ENCODE measurements at regions not wholly inside any gene's neighbourhood (a gene's known extent, or its start where the extent isn't known, plus 50 kb on each side); places are given as distances from the start of the nearest gene placed in this dataset.

- no peak overlapping the region for H3K4me3 ChIP-seq (ENCODE audit: low read depth, low read length)
- TF ChIP-seq, protein P1, sequence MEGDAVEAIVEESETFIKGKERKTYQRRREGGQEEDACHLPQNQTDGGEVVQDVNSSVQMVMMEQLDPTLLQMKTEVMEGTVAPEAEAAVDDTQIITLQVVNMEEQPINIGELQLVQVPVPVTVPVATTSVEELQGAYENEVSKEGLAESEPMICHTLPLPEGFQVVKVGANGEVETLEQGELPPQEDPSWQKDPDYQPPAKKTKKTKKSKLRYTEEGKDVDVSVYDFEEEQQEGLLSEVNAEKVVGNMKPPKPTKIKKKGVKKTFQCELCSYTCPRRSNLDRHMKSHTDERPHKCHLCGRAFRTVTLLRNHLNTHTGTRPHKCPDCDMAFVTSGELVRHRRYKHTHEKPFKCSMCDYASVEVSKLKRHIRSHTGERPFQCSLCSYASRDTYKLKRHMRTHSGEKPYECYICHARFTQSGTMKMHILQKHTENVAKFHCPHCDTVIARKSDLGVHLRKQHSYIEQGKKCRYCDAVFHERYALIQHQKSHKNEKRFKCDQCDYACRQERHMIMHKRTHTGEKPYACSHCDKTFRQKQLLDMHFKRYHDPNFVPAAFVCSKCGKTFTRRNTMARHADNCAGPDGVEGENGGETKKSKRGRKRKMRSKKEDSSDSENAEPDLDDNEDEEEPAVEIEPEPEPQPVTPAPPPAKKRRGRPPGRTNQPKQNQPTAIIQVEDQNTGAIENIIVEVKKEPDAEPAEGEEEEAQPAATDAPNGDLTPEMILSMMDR (IDR thresholded peaks at IDR 0.05; ENCODE audit: insufficient read depth, low read length): no peak
- DNase-seq (ENCODE audit: low read depth): no peak
These were observed 205.2 kb upstream of the DAB2 start for GRCh38 chr5:39629946-39630345.

DNA sequence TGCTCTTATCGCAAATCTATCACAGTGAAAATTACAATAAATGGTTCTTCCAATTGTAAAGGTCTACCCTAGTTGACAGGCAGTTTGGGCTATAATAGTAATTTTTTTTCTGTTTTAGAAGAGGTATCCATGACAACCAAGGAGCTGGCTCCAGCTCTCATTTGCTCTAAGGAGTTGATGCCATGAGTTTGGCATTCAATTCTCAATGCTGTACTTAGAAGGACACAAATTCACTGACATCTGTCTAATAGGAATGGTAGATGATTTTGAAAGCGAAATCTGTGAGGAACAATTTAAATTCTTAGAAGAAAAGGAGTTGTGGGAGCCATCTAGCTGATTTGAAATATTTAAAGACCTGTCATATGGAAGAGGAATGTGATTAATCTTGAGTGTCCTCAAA lies 203.6 kb upstream of the DAB2 start:
- no peak for DNase-seq (ENCODE audit: low read depth)
- no peak overlapping the region for H3K4me3 ChIP-seq (ENCODE audit: low read depth, low read length)
- TF ChIP-seq, protein P1 (IDR thresholded peaks at IDR 0.05; ENCODE audit: insufficient read depth, low read length): no peak

DNA sequence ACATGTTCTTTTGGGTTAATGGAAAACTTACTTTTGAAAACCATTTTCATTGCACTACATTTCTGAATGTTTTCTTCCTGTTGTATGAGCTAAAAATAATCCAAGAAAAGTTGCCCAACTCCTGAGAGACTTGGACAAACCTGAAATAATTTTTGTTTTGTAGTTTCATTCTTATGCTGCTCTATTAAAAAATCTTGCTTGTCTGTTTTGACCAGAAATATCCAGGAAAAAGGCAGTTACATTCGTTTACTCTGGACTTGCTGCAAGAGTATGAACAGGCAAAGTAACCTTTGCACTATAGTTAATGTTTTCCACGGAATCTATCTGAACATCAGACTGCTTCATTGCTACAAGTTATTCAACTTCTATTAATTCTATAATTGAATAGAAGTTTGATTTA lies 200.1 kb upstream of the DAB2 start:
- DNase-seq (ENCODE audit: low read depth): no peak
- TF ChIP-seq, protein P1 (IDR thresholded peaks at IDR 0.05; ENCODE audit: insufficient read depth, low read length): no peak
- no peak overlapping the region for H3K4me3 ChIP-seq (ENCODE audit: low read depth, low read length)

DNA sequence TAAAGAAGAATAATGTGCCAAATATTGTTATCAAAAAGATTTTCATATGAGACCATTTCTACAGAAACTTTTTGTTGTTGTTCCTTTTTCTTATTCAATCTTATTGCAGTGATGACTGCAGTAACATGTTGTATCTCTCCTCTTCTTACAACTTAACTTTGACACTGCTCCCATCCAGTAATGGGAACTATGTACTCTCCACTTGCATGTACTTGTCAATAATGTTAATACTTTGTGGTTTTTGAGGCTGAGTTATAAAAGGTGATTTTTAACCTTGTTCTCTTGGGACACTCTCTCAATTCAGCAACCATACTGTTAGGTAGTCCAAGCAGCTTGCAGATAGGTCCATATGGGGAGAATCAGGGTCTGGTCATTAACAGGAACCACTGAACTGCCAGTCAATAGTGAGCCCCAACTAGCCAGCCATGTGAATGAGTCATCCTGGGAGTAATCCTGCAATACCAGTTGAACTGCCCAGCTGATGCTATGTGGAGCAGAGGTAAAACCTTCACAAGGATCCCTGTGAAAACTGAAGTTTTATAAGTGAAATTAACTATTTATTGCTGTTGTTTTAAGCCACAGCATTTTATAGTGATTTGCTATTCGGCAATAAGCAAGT lies 199.6 kb upstream of the DAB2 start:
- TF ChIP-seq, protein P1 (IDR thresholded peaks at IDR 0.05; ENCODE audit: insufficient read depth, low read length): no peak
- peak; percentile 39 for DNase-seq (ENCODE audit: low read depth)
- no peak overlapping the region for H3K4me3 ChIP-seq (ENCODE audit: low read depth, low read length)

- no peak overlapping the region for H3K4me3 ChIP-seq (ENCODE audit: low read depth, low read length)
- no peak for DNase-seq (ENCODE audit: low read depth)
- TF ChIP-seq, protein P1 (IDR thresholded peaks at IDR 0.05; ENCODE audit: insufficient read depth, low read length): no peak
These were observed 198.6 kb upstream of the DAB2 start for GRCh38 chr5:39623291-39623865.

- no peak overlapping the region for H3K4me3 ChIP-seq (ENCODE audit: low read depth, low read length)
These were observed 197.5 kb upstream of the DAB2 start for GRCh38 chr5:39622281-39622680.

More at GRCh38 chr5:39622281-39622680, 197.5 kb upstream of the DAB2 start:
- TF ChIP-seq, protein P1 (IDR thresholded peaks at IDR 0.05; ENCODE audit: insufficient read depth, low read length): no peak
- no peak for DNase-seq (ENCODE audit: low read depth)

Measured in fibroblast of the aortic adventitia (primary cell).